ENCODE measurements at regions not wholly inside any gene's neighbourhood (a gene's known extent, or its start where the extent isn't known, plus 50 kb on each side); places are given as distances from the start of the nearest gene placed in this dataset.

GRCh38 chr20:63070771-63071540 lies 64.2 kb upstream of the BHLHE23 start:
- DNase-seq (ENCODE audit: low read depth in 2 of 2), result no peak

GRCh38 chr20:63070301-63070625 lies 63.5 kb upstream of the BHLHE23 start:
- no peak for DNase-seq (ENCODE audit: low read depth in 2 of 2)

- no peak for DNase-seq (ENCODE audit: low read depth in 2 of 2)
These were observed 62.1 kb upstream of the BHLHE23 start for GRCh38 chr20:63068711-63069367.

DNA sequence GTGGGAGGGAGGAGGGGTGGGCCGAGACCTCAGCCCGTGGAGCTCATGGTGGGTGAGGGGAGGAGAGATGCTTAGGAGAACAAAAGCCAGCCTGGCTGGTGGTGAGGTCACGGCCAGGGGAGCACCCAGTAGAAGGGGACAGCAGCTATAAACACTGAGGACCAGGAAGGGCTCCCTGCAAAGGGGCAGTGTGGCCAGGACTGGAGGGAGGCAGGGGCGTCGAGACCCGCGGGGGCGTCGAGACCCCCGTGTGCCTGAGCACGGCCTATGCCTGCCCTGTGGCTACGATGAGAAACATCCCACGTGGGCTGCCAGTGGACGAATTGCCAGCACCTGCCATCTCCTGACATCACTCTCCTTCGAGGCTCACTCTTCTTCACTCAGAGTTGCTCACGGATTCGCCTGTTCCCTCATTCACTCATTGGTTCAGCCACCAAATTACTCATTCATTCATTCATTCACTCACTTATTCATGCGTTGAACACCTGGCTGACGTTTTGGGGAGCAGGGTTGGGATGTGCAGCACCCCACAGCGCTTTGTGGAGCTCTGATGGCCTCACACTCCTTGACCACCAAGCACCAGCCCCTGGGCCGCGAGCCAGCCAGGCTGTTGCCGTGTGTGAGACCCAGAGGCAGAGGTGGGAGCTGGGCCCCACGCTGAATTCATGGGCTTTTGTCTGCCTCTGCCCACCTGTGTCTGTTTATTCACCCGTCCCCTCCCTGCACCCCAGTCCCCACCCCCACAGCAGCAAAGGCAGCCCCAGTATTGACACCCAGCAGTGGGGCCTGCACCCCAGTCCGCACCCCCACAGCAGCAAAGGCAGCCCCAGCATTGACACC lies 61.2 kb upstream of the BHLHE23 start:
- DNase-seq (ENCODE audit: low read depth in 2 of 2), result no peak

- no peak for DNase-seq (ENCODE audit: low read depth in 2 of 2)
These were observed 60.5 kb upstream of the BHLHE23 start for GRCh38 chr20:63067266-63067635.

DNA sequence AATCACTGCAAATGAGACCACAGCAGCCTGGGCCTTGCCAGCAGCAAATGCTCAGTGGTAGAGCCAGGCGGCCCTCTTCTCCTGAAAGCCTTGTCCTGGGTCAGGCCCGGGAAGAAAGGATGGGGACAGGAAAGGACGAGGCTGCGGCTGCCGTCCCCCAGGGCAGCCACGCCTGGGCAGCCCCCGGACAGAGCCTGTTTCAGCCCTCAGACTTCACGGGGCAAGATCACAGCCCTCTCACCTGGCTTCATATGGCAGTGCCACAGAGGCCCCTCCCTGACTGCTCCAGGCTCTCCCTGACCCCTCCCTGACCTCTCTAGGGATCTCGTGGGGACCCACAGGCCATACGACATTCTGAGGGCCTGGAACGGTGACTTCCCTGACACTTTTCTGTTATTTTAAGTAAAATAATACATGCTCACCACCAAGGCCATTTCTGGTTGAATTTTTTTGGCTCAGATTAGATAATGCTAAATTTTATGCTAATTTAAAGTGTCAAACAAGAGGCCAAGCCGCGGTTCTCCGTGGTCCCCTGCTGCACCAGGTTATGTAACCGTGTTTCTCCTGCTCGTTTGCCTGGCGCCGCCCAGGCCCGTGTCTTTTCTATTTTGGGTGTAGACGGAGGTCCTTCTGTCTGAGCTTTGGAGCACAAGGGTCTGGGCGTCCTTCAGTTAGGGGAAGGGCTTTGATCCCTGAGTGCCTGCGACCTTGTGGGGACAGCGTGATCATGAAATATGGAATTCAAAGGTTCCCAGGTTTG lies 59.9 kb upstream of the BHLHE23 start:
- no peak for DNase-seq (ENCODE audit: low read depth in 2 of 2)

DNA sequence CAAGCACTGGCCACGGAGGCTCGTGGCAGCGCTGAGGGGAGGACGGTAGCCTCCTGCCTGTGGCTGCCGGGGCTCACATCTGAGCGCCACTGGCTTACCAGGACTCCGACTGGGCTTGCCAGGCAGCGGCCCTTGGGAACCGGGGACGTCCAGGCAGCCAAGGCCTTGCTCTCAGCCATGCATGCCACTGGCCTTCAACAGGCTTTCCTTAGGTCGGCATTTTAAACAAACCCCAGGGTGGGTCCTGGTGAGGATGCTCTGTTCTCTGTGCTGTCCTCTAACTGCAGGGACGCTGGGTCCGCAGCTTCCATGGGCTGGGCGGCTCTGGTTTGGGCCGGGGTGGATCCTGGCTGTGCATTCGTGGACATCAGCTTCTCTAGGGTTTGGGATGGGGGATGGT lies 59.1 kb upstream of the BHLHE23 start:
- DNase-seq (ENCODE audit: low read depth in 2 of 2), result no peak

GRCh38 chr20:63064745-63065711 lies 58.3 kb upstream of the BHLHE23 start:
- no peak for DNase-seq (ENCODE audit: low read depth in 2 of 2)

DNA sequence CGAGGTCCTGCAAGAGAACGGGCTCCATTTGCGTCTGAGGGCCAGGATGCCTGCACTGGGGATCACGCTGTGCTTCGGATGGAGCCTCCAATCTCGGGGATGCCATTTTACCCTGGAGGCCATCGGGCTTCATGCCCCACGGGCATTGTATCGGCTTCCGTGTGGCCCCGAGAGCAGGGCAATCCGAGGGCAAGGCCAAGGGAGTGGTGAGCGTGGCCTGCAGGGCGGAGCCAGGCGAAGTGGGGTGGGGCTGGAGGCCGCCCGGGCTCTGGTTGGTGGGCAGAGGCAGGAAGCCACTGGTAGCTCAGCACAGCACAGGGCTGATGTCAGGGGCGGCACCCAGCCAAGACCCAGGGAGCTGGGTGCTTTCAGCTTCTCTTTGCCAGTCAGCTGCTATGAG lies 57.5 kb upstream of the BHLHE23 start:
- no peak for DNase-seq (ENCODE audit: low read depth in 2 of 2)

- DNase-seq (ENCODE audit: low read depth in 2 of 2), result no peak
These were observed 55.7 kb upstream of the BHLHE23 start for GRCh38 chr20:63062188-63063140.

DNA sequence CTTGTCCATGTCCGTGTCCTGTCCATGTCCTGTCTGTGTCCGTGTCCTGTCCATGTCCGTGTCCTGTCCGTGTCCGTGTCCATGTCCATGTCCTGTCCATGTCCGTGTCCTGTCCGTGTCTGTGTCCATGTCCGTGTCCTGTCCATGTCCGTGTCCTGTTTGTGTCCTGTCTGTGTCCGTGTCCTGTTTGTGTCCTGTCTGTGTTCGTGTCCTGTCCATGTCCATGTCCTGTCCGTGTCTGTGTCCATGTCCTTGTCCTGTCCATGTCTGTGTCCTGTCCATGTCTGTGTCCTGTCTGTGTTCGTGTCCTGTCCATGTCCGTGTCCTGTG lies 55.0 kb upstream of the BHLHE23 start:
- no peak for DNase-seq (ENCODE audit: low read depth in 2 of 2)

- DNase-seq (ENCODE audit: low read depth in 2 of 2), result no peak
These were observed 54.4 kb upstream of the BHLHE23 start for GRCh38 chr20:63061051-63061770.

GRCh38 chr20:63060057-63060991 lies 53.6 kb upstream of the BHLHE23 start:
- DNase-seq (ENCODE audit: low read depth in 2 of 2), result no peak

- no peak for DNase-seq (ENCODE audit: low read depth in 2 of 2)
These were observed 52.9 kb upstream of the BHLHE23 start for GRCh38 chr20:63059684-63060056.

- no peak for DNase-seq (ENCODE audit: low read depth in 2 of 2)
These were observed 52.1 kb upstream of the BHLHE23 start for GRCh38 chr20:63058696-63059335.

GRCh38 chr20:63057171-63058117 lies 50.7 kb upstream of the BHLHE23 start:
- DNase-seq (ENCODE audit: low read depth in 2 of 2), result no peak
